HCT116 (cell line): ENCODE measurements at regions not wholly inside any gene's neighbourhood (a gene's known extent, or its start where the extent isn't known, plus 50 kb on each side); places are given as distances from the start of the nearest gene placed in this dataset.

ENCODE experiments used
- ATAC-seq: fragments of 200-7000 bp; cut with Tn5 transposase; 2 replicates; pipeline ENCODE4 v1.9.1; 2020; ENCODE audit warnings: mild to moderate bottlenecking, moderate library complexity
- BruUV-seq: library from RNA; stranded (reverse); fragments of 400-500 nt; replicated peaks from 2 replicates; lab custom pipeline; 2021; lab: Mats Ljungman, UMichigan
- CTCF ChIA-PET: fragments of 300-600 bp; sonication (Branson Sonifier 250); formaldehyde crosslinking; loops from one replicate; lab custom pipeline; 2021; ENCODE audit warnings: antibody characterized with exemption; lab: Charles Lee
- POLR2A ChIA-PET: fragments of 300-600, 350-600 bp; sonication (Branson Sonifier 250); formaldehyde crosslinking; loops from one replicate; lab custom pipeline; 2021; ENCODE audit warnings: antibody characterized with exemption; lab: Charles Lee
- RAD21 ChIA-PET, 2 experiments: fragments of 300-600 bp; sonication (Branson Sonifier 250); formaldehyde crosslinking; loops; one replicate each; lab custom pipeline; 2023; ENCODE audit warnings: low total read pairs in 2 of 2; ENCODE audit not compliant: uncharacterized antibody in 2 of 2, unreplicated experiment in 2 of 2, low non-redundant PET in 1 of 2; lab: Charles Lee
- DNase-seq: peaks from one replicate; pipeline ENCODE4 v3.0.0-alpha.2; 2010; ENCODE audit warnings: low read depth, low spot score
- H2AFZ ChIP-seq: fragments of 200-600 bp; shearing (Covaris generic), sonication (generic); 2 replicates; pipeline ENCODE4 v1.6.1; 2017; ENCODE audit warnings: low read depth, mixed run types, mixed read lengths, antibody characterized with exemption, low read length; ENCODE audit not compliant: poor library complexity, severe bottlenecking
- H3K27ac ChIP-seq: 2 replicates; pipeline ENCODE4 v1.5.1; 2012; ENCODE audit warnings: low read depth, low read length
- H3K27me3 ChIP-seq: fragments of 200-600 bp; sonication (generic); 2 replicates; pipeline ENCODE4 v1.6.1; 2016; ENCODE audit warnings: mixed run types, low read length, mixed read lengths; ENCODE audit not compliant: insufficient read depth
- H3K36me3 ChIP-seq, 2 experiments: fragments of 200-500 bp in 1 of 2; fragments of 200-600 bp in 1 of 2; sonication (Bioruptor generic) in 1 of 2; sonication (generic) in 1 of 2; 2 replicates each; pipeline versions ENCODE4 v1.5.1 to v1.6.1; 2014 to 2016; ENCODE audit warnings: low read length in 2 of 2, inconsistent platforms in 1 of 2, mixed read lengths in 1 of 2, mixed run types in 1 of 2; ENCODE audit not compliant: insufficient read depth in 2 of 2, control insufficient read depth in 1 of 2
- H3K4me1 ChIP-seq, 2 experiments: fragments of 200-600 bp in 1 of 2; sonication (generic) in 1 of 2; 2 replicates each; pipeline versions ENCODE4 v1.5.1 to v1.6.1; 2012 to 2017; ENCODE audit warnings: low read length in 2 of 2, inconsistent platforms in 1 of 2, mild to moderate bottlenecking in 1 of 2, mixed read lengths in 1 of 2, mixed run types in 1 of 2, moderate library complexity in 1 of 2; ENCODE audit not compliant: insufficient read depth in 2 of 2, control insufficient read depth in 1 of 2
- H3K4me2 ChIP-seq: fragments of 200-600 bp; sonication (generic); 2 replicates; pipeline ENCODE4 v1.6.1; 2017; ENCODE audit warnings: mixed run types, low read length, mixed read lengths
- H3K4me3 ChIP-seq, 2 experiments: fragments of 200-600 bp in 1 of 2; sonication (generic) in 1 of 2; replicated peaks in 1 of 2; 2 replicates each; pipeline ENCODE4 v1.5.1; 2011 to 2016; ENCODE audit warnings: low read length in 2 of 2, control low read depth in 1 of 2, low read depth in 1 of 2, mild to moderate bottlenecking in 1 of 2, mixed read lengths in 1 of 2, mixed run types in 1 of 2
- H3K79me2 ChIP-seq: fragments of 200-600 bp; sonication (generic); 2 replicates; pipeline ENCODE4 v1.6.1; 2017; ENCODE audit warnings: mild to moderate bottlenecking, mixed run types, low read length, moderate library complexity, mixed read lengths; ENCODE audit not compliant: insufficient read depth
- H3K9ac ChIP-seq: fragments of 200-600 bp; sonication (generic); 2 replicates; pipeline ENCODE4 v1.6.1; 2016; ENCODE audit warnings: low read length, mixed read lengths
- H3K9me2 ChIP-seq: fragments of 200-600 bp; sonication (generic), shearing (Covaris generic); 2 replicates; pipeline ENCODE4 v1.6.1; 2017; ENCODE audit warnings: mixed run types, mild to moderate bottlenecking, moderate library complexity; ENCODE audit not compliant: insufficient read depth
- H3K9me3 ChIP-seq, 2 experiments: fragments of 200-500 bp in 1 of 2; fragments of 200-600 bp in 1 of 2; sonication (Bioruptor generic) in 1 of 2; sonication (generic) in 1 of 2; 2 replicates each; pipeline ENCODE4 v1.6.1; 2014 to 2017; ENCODE audit warnings: low read length in 2 of 2, mixed read lengths in 2 of 2, inconsistent platforms in 1 of 2, low read depth in 1 of 2, mild to moderate bottlenecking in 1 of 2, mixed run types in 1 of 2, moderate library complexity in 1 of 2; ENCODE audit not compliant: control insufficient read depth in 1 of 2, insufficient read depth in 1 of 2
- H4K20me1 ChIP-seq: fragments of 200-600 bp; sonication (generic), shearing (Covaris generic); 2 replicates; pipeline ENCODE4 v1.6.1; 2017; ENCODE audit warnings: mixed run types, mild to moderate bottlenecking, moderate library complexity; ENCODE audit not compliant: insufficient read depth
- CBX3 ChIP-seq: IDR thresholded peaks from 2 replicates; pipeline ENCODE4 v1.6.1; 2012; ENCODE audit warnings: low read depth
- CEBPB ChIP-seq: IDR thresholded peaks from 2 replicates; pipeline ENCODE4 v1.6.1; 2012; ENCODE audit warnings: low read depth
- ELF1 ChIP-seq: IDR thresholded peaks from 2 replicates; pipeline ENCODE4 v1.6.1; 2012; ENCODE audit warnings: low read depth, borderline replicate concordance
- EZH2 ChIP-seq: fragments of 200-600 bp; sonication (generic); IDR thresholded peaks from 2 replicates; pipeline ENCODE4 v1.6.1; 2017; ENCODE audit warnings: antibody characterized with exemption, mixed run types
- FOSL1 ChIP-seq: IDR thresholded peaks from 2 replicates; pipeline ENCODE4 v1.6.1; 2012; ENCODE audit warnings: low read depth
- JUND ChIP-seq: IDR thresholded peaks from 2 replicates; pipeline ENCODE4 v1.6.1; 2012
- POLR2A ChIP-seq: IDR thresholded peaks from 2 replicates; pipeline ENCODE4 v1.7.0; 2011; ENCODE audit warnings: borderline replicate concordance; ENCODE audit not compliant: insufficient read depth, insufficient read length; ENCODE audit errors: extremely low read depth
- POLR2AphosphoS5 ChIP-seq: IDR thresholded peaks from 2 replicates; pipeline ENCODE4 v1.6.1; 2011; ENCODE audit warnings: mild to moderate bottlenecking, low read depth, low read length, moderate library complexity
- REST ChIP-seq: IDR thresholded peaks from 2 replicates; pipeline ENCODE4 v1.6.1; 2012; ENCODE audit warnings: low read depth
- SIN3A ChIP-seq: IDR thresholded peaks from 2 replicates; pipeline ENCODE4 v1.6.1; 2012; ENCODE audit warnings: low read depth
- SP1 ChIP-seq: IDR thresholded peaks from 2 replicates; pipeline ENCODE4 v1.6.1; 2012; ENCODE audit warnings: low read depth
- SRF ChIP-seq: IDR thresholded peaks from 2 replicates; pipeline ENCODE4 v1.6.1; 2012; ENCODE audit warnings: low read depth
- TCF7L2 ChIP-seq: IDR thresholded peaks from 2 replicates; pipeline ENCODE4 v1.7.0; 2011; ENCODE audit warnings: borderline replicate concordance, inconsistent platforms; ENCODE audit not compliant: insufficient read depth, insufficient read length; ENCODE audit errors: extremely low read depth
- ZBTB33 ChIP-seq: IDR thresholded peaks from 2 replicates; pipeline ENCODE4 v1.6.1; 2011; ENCODE audit warnings: mild to moderate bottlenecking, low read length, moderate library complexity; ENCODE audit not compliant: insufficient replicate concordance; ENCODE audit errors: extremely low read depth
- ZFX ChIP-seq: fragments of 450-650 bp; IDR thresholded peaks from 2 replicates; pipeline ENCODE4 v1.6.1; 2017
- ZNF274 ChIP-seq: fragments of 200-500 bp; sonication (Bioruptor generic); IDR thresholded peaks from 2 replicates; pipeline ENCODE4 v1.6.1; 2014; ENCODE audit warnings: mild to moderate bottlenecking, low read depth, low read length, inconsistent platforms
- intact Hi-C: fragments of 100-400 bp; cut with micrococcal nuclease; formaldehyde crosslinking; loops from 2 replicates; pipeline ENCODE4 v1.10.0; 2022
- TF ChIP-seq, protein P1 (sequence below), 3 experiments: fragments of 200-600 bp in 1 of 3; sonication (generic) in 1 of 3; IDR thresholded peaks in 2 of 3; conservative IDR thresholded peaks in 1 of 3; 2 replicates each; pipeline ENCODE4 v1.5.1; 2012 to 2017; ENCODE audit warnings: low read depth in 2 of 3, low read length in 2 of 3, antibody characterized with exemption in 1 of 3, borderline replicate concordance in 1 of 3, control low read depth in 1 of 3, mild to moderate bottlenecking in 1 of 3, mixed read lengths in 1 of 3, mixed run types in 1 of 3, moderate library complexity in 1 of 3; ENCODE audit not compliant: insufficient read depth in 1 of 3

DNA sequence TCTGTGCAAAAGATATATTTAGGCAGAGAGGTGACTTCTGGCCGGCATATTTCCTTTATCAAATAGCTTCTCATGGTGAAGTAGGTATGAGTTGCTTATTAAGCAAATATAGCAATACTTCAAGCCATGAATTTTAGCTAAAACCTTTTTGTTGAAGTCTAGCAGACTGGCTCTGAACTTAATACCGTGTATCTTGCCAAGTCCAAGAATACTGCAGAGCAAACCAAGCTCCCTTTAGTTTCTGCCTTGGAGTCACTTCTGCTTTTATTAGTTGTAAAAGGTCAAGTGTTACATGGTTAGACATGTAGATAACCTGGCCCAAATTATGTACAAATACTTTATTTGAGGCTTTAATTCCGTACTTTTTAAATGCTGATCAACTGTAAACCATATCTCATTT, 627.6 kb upstream of the PKDCC start:
- Histone ChIP-seq H3K9me3 (no peaks in the 10 kb centered on the region), H4K20me1 (no peaks in the 10 kb centered on the region), H3K27ac (no peak overlapping the region), H3K9me2 (no peaks in the 10 kb centered on the region), H3K36me3 (no peaks in the 10 kb centered on the region), H2AFZ (no peak overlapping the region), H3K27me3 (no peaks in the 10 kb centered on the region), H3K9ac (no peak overlapping the region), H3K4me1 (no peaks in the 10 kb centered on the region), H3K4me2 (no peak overlapping the region), H3K79me2 (no peaks in the 10 kb centered on the region), H3K4me3 (no peak overlapping the region)
- ChIA-PET RAD21 (no interaction called here), CTCF (no interaction called here), POLR2A (no interaction called here)
- ATAC-seq (no peak), DNase-seq (no peak)
- TF ChIP-seq, protein P1, sequence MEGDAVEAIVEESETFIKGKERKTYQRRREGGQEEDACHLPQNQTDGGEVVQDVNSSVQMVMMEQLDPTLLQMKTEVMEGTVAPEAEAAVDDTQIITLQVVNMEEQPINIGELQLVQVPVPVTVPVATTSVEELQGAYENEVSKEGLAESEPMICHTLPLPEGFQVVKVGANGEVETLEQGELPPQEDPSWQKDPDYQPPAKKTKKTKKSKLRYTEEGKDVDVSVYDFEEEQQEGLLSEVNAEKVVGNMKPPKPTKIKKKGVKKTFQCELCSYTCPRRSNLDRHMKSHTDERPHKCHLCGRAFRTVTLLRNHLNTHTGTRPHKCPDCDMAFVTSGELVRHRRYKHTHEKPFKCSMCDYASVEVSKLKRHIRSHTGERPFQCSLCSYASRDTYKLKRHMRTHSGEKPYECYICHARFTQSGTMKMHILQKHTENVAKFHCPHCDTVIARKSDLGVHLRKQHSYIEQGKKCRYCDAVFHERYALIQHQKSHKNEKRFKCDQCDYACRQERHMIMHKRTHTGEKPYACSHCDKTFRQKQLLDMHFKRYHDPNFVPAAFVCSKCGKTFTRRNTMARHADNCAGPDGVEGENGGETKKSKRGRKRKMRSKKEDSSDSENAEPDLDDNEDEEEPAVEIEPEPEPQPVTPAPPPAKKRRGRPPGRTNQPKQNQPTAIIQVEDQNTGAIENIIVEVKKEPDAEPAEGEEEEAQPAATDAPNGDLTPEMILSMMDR (IDR thresholded peaks at IDR 0.05 in 2 of 3, conservative IDR thresholded peaks at IDR 0.05 in 1 of 3; ENCODE audit: borderline replicate concordance in 1 of 3, insufficient read depth in 1 of 3, low read depth in 2 of 3, low read length in 2 of 3): no peak
- TF ChIP-seq POLR2AphosphoS5 (no peak), SIN3A (no peak), JUND (no peak), SRF (no peak), ELF1 (no peak), ZNF274 (no peak), FOSL1 (no peak), TCF7L2 (no peak), EZH2 (no peak), POLR2A (no peak), ZFX (no peak), ZBTB33 (no peak), CEBPB (no peak), REST (no peak), SP1 (no peak), CBX3 (no peak)
- intact Hi-C loops: no loop called here
- no TSS peak for BruUV-seq
